Right renal pelvis (tissue), 4 donors: ENCODE measurements at regions not wholly inside any gene's neighbourhood (a gene's known extent, or its start where the extent isn't known, plus 50 kb on each side); places are given as distances from the start of the nearest gene placed in this dataset.

Source experiments
- DNase-seq, 4 donors: peaks; one replicate each; pipeline ENCODE4 v3.0.0-alpha.2; 2013; ENCODE audit warnings: low read depth in 4 of 4, low spot score in 3 of 4, missing footprints in 1 of 4

DNA sequence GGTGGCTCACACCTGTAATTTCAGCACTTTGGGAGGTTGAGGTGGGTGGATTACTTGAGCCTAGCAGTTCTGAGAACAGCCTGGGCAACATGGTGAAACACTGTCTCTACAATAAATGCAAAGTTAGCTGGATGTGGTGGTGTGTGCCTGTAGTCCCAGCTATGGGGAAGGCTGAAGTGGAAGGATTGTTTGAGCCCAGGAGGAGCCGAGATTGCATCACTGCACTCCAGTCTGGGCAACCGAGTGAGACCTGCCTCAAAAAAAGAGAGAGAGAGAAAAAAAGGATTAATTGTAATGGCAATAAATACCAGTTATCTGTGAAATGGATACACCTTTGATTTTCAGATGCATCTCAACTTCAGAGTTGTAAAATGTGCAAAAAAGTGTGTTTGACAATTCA is 58.8 kb downstream of the SPRY1 start:
- no peak for DNase-seq

DNA sequence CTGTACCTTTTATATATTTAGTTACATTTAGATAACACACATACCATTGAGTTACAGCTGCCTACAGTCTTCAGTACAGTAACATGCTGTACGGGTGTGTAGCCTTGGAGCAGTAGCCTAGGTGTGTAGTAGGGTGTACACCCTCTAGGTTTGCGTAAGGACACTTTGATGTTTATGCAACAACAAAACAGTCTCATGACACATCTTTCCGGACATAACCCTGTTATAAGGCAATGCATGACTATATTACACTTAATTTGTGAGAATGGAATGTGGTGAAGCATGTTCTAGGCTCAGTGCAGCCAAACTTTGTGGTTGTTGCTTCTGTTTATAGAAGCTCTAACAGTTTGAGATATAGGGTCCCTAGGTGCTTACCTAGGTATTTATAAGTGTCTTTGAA is 65.4 kb downstream of the SPRY1 start:
- DNase-seq: no peak

DNA sequence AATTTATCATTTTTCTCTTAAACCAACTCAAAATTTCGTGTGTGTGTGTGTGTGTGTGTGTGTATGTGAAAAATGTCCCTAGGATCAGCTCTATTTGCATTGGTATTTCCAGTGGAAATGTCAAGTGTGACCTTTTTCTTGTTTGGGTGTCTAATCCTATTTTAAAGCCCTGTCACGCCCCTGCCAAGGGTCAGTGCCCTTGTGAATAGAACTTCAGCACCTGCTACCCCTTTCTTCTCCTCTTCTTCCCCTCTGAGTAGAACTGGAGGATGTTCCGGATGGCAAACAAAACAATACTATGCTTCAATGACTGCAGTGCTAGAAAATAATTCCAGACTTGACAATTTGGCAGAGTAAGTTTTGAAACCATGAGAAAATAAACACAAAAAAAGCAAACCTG is 67.3 kb downstream of the SPRY1 start:
- DNase-seq: no peak

DNA sequence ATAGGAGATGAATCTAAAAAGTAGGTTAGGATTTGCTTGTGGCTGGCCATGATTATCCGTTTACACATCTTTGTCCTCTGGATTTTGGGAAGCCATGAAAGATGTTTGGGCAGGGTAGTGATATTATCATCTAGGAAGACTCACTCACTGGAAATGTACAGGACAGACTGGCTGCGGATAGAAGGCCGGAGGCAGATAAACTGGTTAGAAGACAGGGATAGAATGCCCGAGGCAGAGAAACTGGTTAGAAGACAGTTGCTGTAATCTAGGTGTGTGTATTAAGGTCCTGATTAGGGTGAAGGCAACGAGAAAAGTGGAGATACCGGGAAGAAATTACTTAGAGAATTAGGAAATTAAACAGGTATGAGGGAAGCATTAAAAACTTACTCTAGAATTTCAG is 68.8 kb downstream of the SPRY1 start:
- DNase-seq: no peak

DNA sequence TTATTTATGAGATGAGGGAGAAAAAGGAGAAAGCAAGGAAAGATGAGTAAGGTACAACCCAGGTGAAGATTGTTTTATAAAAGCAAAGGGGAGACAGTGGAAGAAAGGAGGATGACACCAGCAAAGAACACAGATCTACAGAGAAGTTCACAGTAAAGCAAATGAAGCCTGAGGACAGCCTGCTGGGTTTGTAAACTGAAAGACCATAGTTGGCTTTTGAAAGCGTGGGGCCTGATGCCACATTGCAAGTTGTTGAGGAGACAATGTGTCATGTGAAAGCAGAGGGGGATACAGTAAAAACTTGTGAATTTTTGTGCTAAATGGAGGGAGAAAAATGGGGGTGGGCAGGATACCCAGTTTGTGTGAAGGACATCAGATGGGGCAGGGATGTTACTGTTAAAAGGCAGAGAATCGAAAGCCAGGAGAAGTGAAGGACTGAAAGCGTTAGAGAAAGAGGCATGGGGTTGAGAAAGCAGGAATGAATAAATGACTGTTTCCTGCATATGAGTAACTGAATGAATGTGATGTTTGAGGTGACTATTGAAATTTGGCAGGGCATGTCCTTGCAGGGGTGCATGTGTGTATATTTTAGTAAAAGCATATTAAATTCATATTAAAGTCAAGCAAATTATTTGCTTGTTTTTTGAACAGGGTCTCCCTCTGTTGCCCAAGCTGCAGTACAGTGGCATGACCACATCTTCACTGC is 69.6 kb downstream of the SPRY1 start:
- no peak for DNase-seq

DNA sequence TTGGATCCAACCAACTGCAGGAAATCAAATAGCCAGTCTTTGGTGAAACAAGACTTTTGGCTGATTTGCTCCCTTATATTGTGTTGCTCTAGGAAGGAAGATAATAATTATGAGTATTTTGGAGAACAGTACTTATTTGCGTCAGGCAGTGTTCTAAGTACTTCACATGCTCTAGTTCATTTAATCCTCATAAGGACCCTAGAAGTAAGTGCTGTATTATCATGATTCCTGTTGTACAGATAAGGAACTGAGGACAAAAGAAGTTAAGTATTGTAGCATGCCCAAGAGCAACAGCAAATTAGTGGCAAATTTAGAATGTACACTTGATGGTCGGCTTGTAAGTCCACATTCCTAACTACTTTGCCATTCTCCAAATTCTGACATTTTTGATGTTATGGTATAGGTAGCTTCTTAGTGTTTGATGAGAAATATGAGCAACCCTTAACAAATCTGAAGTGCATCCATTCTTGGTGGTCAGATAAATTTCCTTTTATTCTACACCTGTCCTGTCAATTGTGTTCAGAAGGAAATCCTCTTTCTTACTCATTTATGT is 72.0 kb downstream of the SPRY1 start:
- DNase-seq: no peak

DNA sequence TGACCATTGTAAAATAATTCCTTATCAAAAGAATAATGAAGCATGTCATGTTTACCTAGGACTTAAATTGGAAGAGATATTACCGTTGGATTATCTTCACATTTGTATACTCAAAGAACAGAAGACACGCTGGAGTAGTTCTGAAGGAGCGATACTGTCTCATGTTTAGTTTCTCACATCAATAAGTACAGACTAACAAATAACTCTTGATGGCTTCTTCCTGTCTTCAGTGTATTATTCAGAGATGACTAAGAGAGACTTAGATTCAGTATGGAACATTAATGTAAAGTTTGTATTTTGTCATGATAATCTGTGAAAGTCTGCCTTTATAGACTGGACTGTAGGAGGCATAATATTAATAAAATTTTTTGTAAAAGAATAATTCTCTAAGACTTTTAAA is 72.7 kb downstream of the SPRY1 start:
- no peak for DNase-seq

DNA sequence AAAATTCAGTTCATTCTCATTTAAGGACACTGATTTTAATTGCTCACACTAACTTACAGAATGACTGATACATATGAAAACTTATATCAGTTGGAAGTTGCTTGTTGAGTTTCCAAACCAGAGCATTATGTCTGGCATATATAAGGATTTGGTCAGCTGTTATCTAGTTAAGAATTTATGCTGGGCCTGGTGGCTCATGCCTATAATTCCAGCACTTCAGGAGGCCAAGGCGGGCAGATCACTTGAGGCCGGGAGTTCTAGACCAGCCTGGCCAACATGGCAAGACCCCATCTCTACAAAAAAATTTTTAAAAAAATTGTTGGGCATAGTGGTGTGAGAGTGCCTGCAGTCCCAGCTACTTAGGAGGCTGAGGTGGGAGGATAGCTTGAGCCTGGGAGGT is 73.1 kb downstream of the SPRY1 start:
- no peak for DNase-seq

DNA sequence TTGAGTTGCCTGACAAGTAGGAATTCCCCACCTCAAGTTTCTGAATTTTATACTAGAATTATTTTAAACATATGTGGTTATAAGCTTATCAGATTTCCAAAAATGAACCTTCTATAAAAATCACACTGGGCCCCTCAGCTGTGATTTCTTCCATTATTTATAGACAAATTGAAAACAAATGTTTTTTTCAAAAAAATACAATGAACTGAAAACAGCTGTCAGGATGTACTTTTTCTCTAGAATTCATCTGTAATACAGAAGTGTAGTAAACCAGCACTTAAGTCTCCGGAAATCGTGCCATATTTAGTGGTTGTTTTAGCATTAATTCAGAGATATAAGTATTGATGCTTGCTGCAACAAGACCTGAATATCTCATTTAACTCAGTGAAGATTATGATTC is 74.0 kb downstream of the SPRY1 start:
- no peak for DNase-seq

DNA sequence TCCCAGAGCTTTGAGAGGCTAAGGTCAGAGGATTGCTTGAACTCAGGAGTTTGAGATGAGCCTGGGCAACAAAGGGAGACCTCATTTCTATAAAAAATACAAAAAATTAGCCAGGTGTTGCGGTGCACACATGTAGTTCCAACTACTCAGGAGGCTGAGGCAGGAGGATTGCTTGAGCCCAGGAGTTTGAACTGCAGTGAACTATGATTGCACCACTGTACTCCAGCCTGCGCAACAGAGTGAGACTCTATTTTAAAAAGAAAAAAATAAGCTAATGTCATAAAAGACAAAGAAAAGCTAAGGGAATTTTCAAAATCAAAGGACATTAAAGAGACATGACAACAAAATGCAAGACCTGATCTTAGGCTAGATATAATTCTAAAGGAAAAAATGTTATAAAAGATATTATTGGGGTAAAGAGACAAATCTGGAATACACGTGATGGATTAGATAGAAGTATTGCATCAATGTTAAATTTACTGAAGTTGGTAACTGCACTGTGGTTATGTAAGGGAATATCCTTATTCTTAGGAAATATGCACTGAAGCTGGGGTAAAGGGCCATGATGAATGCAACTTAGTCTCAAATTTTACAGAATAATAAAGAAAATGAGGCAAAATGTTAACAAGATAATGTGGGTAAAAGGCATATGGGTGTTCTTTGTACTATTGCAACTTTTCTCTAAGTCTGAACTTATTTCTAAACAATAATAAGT is 75.2 kb downstream of the SPRY1 start:
- DNase-seq: no peak

DNA sequence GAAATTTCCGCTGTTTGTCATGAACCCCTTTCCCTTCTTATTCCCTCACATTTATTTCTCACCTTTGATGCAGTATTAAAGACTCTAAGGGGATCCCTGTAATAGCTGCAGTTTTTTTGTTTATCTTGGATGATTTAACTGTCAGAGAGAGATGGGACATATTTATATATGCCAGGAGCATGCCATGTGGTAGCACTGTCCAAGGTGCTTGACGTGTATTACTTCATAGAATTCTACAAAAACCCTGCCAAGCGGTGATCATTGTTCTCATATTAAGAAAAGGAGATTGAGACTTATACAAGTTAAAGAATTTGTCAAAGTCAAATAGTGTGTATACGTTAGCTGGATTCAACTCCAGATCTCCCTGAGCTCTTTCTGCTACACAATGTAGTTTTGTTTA is 78.2 kb downstream of the SPRY1 start:
- DNase-seq: no peak

DNA sequence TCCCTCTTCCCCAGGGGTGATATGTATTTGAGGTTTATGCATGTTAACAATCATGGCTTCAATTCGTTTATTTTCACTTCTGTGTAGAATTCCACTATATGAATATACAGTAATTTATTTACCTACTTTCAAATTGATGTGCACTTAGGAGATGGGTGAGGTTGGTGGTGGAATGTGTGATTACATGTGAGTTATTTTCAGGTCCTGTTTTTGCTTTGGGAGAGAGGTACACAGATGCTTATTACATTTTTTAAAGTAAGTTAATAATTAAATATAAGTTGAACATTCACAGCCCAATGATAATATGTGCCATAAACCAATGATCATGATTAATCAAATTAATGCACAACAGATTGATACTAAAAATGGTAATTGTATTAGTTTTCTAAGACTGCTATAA is 79.5 kb downstream of the SPRY1 start:
- no peak for DNase-seq

DNA sequence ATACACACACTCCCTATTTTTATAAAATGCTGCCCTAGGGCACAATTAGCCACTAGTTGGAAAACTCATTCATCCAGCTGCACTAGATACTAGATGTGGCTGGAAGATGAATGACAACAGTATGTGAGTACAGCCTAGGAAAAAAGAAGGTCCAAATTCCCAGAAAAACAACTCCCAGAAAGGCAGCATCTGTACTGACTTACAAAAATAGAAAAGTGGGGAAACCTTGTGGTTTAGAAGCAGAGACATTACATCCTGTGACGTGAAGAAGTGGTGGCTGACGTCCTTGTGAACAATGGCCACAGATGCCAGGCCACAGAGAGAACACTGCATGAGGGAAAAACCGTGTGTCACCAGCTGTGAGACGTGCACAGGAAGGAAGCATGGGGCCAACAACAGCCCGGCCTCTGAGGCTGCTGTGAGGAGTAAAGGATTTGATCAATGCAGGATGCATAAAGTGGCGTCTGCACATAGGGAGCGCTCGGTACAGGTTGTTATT is 81.2 kb downstream of the SPRY1 start:
- no peak for DNase-seq

DNA sequence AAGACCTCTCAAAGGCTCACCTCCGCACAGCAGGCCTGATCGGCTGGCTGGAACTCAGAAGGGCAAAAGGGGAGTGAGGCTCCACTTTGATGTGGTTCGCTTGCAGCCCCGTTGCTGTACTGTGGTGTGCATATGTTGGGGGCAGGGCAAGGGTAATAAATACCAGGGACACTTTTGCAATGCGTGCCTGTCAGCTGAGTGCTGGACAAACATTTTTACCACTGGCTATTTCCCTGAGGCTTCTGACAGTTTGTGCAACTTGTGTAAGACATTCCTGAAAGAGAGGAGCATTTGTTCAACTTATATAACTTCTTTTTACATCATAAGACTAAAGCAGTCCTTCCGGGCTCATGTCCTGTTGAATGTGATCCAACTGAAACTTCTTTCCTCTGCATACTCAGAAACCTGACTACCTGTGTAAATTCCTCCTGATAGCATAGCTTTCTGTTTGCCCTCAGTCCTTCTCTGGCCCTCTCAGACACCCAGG is 82.3 kb downstream of the SPRY1 start:
- DNase-seq: peak in 3 of 4 donors; percentile 32 to 52 (median 35)

DNA sequence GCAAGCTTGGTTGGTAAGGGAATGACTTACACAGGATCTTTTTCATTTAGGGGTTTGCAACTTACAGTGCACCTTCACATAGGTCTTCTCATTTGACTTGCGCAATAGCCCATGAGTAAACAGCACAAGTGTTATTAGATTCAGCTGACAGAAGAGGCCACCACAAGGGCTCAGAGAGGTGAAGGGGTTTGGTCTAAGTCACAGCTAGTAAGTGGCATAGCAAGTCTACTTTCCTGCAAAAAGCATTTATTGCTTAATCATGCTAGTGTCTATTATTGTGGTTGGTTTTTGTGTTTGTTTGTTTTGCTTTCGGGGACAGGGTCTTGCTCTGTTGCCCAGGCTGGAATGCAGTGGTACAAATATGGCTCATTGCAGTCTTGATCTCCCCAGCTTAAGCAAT is 83.3 kb downstream of the SPRY1 start:
- no peak for DNase-seq

DNA sequence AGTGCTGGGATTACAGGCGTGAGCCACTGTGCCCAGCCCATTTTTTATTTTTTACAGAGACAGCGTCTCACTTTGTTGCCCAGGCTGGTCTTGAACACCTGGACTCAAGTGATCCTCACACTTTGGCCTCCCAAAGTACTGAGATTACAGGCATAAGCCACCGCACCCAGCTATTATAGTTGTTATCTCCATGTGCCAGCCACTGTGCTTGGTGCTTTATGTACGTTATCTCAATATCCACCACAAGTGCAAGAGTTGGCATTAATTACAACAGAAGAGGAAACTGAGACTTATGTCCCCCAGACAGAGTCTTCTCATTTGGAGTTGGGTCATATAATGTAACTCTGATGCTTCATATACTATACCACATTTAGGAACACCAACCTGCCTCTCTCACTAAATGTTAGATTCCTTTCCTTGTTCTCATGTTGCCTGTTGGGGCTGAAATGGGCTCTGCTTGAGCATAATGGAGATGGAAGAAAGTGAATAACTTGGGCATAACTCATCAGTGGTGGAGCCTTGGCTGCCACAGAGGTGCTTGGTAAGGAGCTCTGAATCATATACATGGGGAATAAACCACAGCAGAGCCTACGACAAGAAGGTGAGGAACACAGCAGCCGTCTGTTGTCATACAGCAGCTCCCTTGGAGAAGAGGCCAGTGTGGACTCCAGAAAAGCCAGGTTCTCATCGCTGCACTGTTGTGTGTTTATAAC is 84.3 kb downstream of the SPRY1 start:
- DNase-seq: no peak

DNA sequence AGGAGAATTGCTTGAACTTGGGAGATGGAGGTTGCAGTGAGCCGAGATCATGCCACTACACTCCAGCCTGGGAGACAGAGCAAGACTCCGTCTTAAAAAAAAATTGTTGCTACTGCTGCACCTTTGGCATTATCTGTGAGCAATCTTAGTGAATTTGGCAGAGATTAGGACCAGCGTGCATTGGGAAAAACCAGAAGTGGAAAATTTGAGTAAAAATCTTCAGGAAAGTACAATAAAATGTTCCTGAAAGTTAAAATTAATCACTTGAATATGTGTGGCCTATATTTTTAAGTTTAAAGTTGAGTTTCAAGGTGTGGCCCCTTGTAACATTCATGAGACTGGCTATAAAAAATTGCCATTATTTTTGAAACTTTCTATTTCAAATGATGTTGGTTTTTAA is 85.1 kb downstream of the SPRY1 start:
- DNase-seq: no peak

DNA sequence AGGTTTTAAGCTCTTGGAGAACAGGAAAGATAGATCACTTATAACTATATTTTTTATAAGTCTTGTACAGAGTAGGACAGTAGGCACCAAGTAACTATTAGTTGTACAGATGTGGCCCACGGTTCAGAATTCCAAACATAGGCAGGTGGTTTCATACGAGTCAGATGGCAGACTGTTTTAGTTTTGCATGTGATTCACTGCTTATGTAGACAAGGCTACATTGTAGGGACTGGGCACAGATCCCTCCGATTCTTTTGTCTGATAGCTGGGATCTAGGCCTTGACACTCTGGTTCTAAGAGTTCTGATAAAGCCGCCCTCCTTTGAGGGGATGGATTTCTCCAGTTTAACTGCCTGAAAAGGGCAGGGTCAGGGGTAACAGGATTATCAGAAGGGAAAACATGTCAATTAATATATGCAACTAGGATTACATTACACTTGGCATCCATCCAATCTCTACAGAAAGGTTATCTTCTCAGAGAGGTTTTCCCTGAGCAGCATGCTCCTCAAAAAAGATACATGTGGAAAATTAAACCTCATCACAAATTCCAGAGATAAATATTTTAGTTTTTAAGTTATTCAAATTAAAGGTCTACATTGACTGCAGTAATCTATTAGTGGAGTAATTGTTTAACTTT is 87.8 kb downstream of the SPRY1 start:
- no peak for DNase-seq

DNA sequence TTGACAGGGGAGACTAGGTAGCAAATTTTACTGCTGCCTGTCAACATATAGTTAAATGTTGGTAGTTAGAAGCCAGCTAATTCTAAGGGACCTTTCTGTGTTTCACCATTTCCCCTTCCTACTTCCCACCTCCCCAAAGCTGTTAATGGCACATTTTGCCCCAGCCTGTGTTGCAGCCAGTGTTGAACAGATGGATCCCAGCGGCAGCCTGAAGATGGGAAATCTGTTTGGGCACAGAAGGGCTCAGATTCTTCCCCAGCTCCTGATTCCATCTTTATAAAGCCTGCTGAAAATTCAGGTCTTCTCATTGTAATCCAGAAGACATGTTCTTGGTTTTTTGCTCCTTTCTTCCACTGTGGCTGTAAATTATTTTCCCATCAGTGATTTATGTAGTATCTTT is 89.0 kb downstream of the SPRY1 start:
- DNase-seq: no peak

DNA sequence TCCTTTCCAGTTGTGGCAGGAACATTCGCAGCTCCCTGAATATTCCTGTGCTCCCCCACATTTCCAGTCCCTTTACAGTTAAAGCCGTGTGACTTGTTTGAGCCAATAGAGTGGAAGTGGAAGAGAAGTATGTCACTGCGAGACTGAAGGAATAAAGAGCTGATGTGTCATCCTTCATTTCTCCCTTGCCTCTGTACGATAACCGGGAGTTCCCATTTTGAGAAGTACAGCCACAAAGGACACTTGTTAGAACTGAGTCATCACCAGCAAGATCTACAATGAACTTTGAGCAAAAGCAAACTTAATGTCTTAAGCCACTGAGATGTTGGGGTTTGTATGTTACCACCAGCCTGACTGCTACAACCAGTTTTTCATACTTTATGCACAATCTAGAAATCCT is 92.3 kb downstream of the SPRY1 start:
- no peak for DNase-seq

DNA sequence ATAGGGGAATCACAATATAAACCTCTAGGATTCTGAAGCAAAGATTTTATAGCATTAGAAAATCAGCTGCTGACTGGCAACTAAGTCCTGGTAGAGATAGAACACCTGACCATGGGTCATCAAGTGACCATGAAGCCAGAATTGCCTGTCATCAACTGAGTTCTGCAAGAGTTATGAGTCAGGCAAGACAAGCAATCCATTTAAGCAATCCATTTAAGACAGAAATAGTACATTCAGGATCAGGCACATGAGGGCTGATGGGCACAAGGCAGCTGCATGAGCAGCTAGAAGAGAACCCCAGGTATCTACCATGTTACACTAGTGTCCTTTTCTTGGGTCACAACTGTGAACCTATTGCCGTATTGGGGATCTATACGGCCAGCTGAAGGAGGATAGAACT is 98.9 kb downstream of the SPRY1 start:
- DNase-seq: no peak
